ENCODE measurements at regions not wholly inside any gene's neighbourhood (a gene's known extent, or its start where the extent isn't known, plus 50 kb on each side); places are given as distances from the start of the nearest gene placed in this dataset.

GRCh38 chr3:168398371-168399025, 302.8 kb upstream of the GOLIM4 start:
- Histone ChIP-seq H3K79me2 (ENCODE audit: control insufficient read depth, insufficient read depth, low read length) (no peaks in the 10 kb centered on the region), H2BK15ac (replicated peaks; ENCODE audit: low read depth) (no peak overlapping the region)

GRCh38 chr3:168396861-168397260, 301.1 kb upstream of the GOLIM4 start:
- no peak overlapping the region for H3K23ac ChIP-seq (ENCODE audit: low read length)
- H3K79me1 ChIP-seq (ENCODE audit: low read length): no peaks in the 10 kb centered on the region
- H3K4me3 ChIP-seq (ENCODE audit: low read length): no peak overlapping the region
- no peak overlapping the region for H2AK5ac ChIP-seq (ENCODE audit: low read length)
- no peaks in the 10 kb centered on the region for H3K27me3 ChIP-seq (ENCODE audit: insufficient read depth, low read length, poor library complexity)
- H2BK120ac ChIP-seq (ENCODE audit: low read depth, low read length): no peak overlapping the region
- no peak overlapping the region for H3K56ac ChIP-seq (ENCODE audit: low read length)
- no peaks in the 10 kb centered on the region for H3K36me3 ChIP-seq (ENCODE audit: control insufficient read depth, insufficient read depth, low read length)
- H3K27ac ChIP-seq (ENCODE audit: low read depth, low read length): no peak overlapping the region
- no peak overlapping the region for H4K8ac ChIP-seq (ENCODE audit: low read depth, low read length)
- no peak overlapping the region for H4K5ac ChIP-seq (ENCODE audit: low read length)
- H3K4me1 ChIP-seq (ENCODE audit: control insufficient read depth, low read depth, low read length): no peaks in the 10 kb centered on the region
- no peak overlapping the region for H2BK15ac ChIP-seq (replicated peaks; ENCODE audit: low read depth)
- H3K79me2 ChIP-seq (ENCODE audit: control insufficient read depth, insufficient read depth, low read length): no peaks in the 10 kb centered on the region
- H3K4ac ChIP-seq (ENCODE audit: low read depth, low read length): no peak overlapping the region
- H3K18ac ChIP-seq (ENCODE audit: low read length): no peak overlapping the region
- no peak overlapping the region for H3K4me2 ChIP-seq (ENCODE audit: low read length)
- H2BK5ac ChIP-seq (ENCODE audit: low read length): no peak overlapping the region
- no peak overlapping the region for H3K9ac ChIP-seq (ENCODE audit: low read length)
- WGBS (ENCODE audit: extremely low coverage, insufficient coverage, low lambda C conversion rate): no CpG with 5 or more reads among the region's 1 CpG
- DNase-seq: no peak

More at GRCh38 chr3:168398371-168399025, 302.8 kb upstream of the GOLIM4 start:
- Histone ChIP-seq H2AK5ac (ENCODE audit: low read length) (no peak overlapping the region), H3K36me3 (ENCODE audit: control insufficient read depth, insufficient read depth, low read length) (no peaks in the 10 kb centered on the region), H4K5ac (ENCODE audit: low read length) (no peak overlapping the region), H3K4ac (ENCODE audit: low read depth, low read length) (no peak overlapping the region), H3K27me3 (ENCODE audit: insufficient read depth, low read length, poor library complexity) (no peaks in the 10 kb centered on the region), H3K9ac (ENCODE audit: low read length) (no peak overlapping the region), H2BK5ac (ENCODE audit: low read length) (no peak overlapping the region), H3K18ac (ENCODE audit: low read length) (no peak overlapping the region), H4K8ac (ENCODE audit: low read depth, low read length) (no peak overlapping the region), H3K4me2 (ENCODE audit: low read length) (no peak overlapping the region), H3K4me3 (ENCODE audit: low read length) (no peak overlapping the region), H3K27ac (ENCODE audit: low read depth, low read length) (no peak overlapping the region), H3K79me1 (ENCODE audit: low read length) (no peaks in the 10 kb centered on the region), H3K23ac (ENCODE audit: low read length) (no peak overlapping the region), H3K56ac (ENCODE audit: low read length) (no peak overlapping the region), H3K4me1 (ENCODE audit: control insufficient read depth, low read depth, low read length) (no peaks in the 10 kb centered on the region), H2BK120ac (ENCODE audit: low read depth, low read length) (no peak overlapping the region)
- no peak for DNase-seq

GRCh38 chr3:168395551-168395950, 299.8 kb upstream of the GOLIM4 start:
- Histone ChIP-seq H3K9ac (ENCODE audit: low read length) (no peak overlapping the region), H3K18ac (ENCODE audit: low read length) (no peak overlapping the region), H3K79me1 (ENCODE audit: low read length) (no peaks in the 10 kb centered on the region), H3K23ac (ENCODE audit: low read length) (no peak overlapping the region), H3K4me3 (ENCODE audit: low read length) (no peak overlapping the region), H2BK15ac (replicated peaks; ENCODE audit: low read depth) (no peak overlapping the region), H2BK5ac (ENCODE audit: low read length) (no peak overlapping the region), H2BK120ac (ENCODE audit: low read depth, low read length) (no peak overlapping the region), H4K5ac (ENCODE audit: low read length) (no peak overlapping the region), H2AK5ac (ENCODE audit: low read length) (no peak overlapping the region), H3K4ac (ENCODE audit: low read depth, low read length) (no peak overlapping the region), H3K4me2 (ENCODE audit: low read length) (no peak overlapping the region), H3K27ac (ENCODE audit: low read depth, low read length) (no peak overlapping the region), H3K27me3 (ENCODE audit: insufficient read depth, low read length, poor library complexity) (no peaks in the 10 kb centered on the region), H3K36me3 (ENCODE audit: control insufficient read depth, insufficient read depth, low read length) (no peaks in the 10 kb centered on the region), H4K8ac (ENCODE audit: low read depth, low read length) (no peak overlapping the region), H3K79me2 (ENCODE audit: control insufficient read depth, insufficient read depth, low read length) (no peaks in the 10 kb centered on the region), H3K56ac (ENCODE audit: low read length) (no peak overlapping the region), H3K4me1 (ENCODE audit: control insufficient read depth, low read depth, low read length) (no peaks in the 10 kb centered on the region)
- no CpG with 5 or more reads among the region's 2 CpGs for WGBS (ENCODE audit: extremely low coverage, insufficient coverage, low lambda C conversion rate)
- no peak for DNase-seq

GRCh38 chr3:168394439-168394838, 298.7 kb upstream of the GOLIM4 start:
- no peak overlapping the region for H3K23ac ChIP-seq (ENCODE audit: low read length)
- H3K4me1 ChIP-seq (ENCODE audit: control insufficient read depth, low read depth, low read length): no peaks in the 10 kb centered on the region
- H3K9ac ChIP-seq (ENCODE audit: low read length): no peak overlapping the region
- no peak overlapping the region for H3K56ac ChIP-seq (ENCODE audit: low read length)
- no peak overlapping the region for H4K8ac ChIP-seq (ENCODE audit: low read depth, low read length)
- H4K5ac ChIP-seq (ENCODE audit: low read length): no peak overlapping the region
- H3K36me3 ChIP-seq (ENCODE audit: control insufficient read depth, insufficient read depth, low read length): no peaks in the 10 kb centered on the region
- no peak overlapping the region for H2BK5ac ChIP-seq (ENCODE audit: low read length)
- no peak for DNase-seq
- no peak overlapping the region for H3K4me2 ChIP-seq (ENCODE audit: low read length)
- no peak overlapping the region for H2BK15ac ChIP-seq (replicated peaks; ENCODE audit: low read depth)
- H3K79me1 ChIP-seq (ENCODE audit: low read length): no peaks in the 10 kb centered on the region
- no peaks in the 10 kb centered on the region for H3K27me3 ChIP-seq (ENCODE audit: insufficient read depth, low read length, poor library complexity)
- H2AK5ac ChIP-seq (ENCODE audit: low read length): no peak overlapping the region
- H3K4ac ChIP-seq (ENCODE audit: low read depth, low read length): no peak overlapping the region
- no peak overlapping the region for H3K27ac ChIP-seq (ENCODE audit: low read depth, low read length)
- no peak overlapping the region for H3K4me3 ChIP-seq (ENCODE audit: low read length)
- H2BK120ac ChIP-seq (ENCODE audit: low read depth, low read length): no peak overlapping the region
- no CpG with 5 or more reads among the region's 2 CpGs for WGBS (ENCODE audit: extremely low coverage, insufficient coverage, low lambda C conversion rate)
- no peak overlapping the region for H3K18ac ChIP-seq (ENCODE audit: low read length)
- no peaks in the 10 kb centered on the region for H3K79me2 ChIP-seq (ENCODE audit: control insufficient read depth, insufficient read depth, low read length)

GRCh38 chr3:168386301-168386700, 290.6 kb upstream of the GOLIM4 start:
- no peak for DNase-seq
- no peak overlapping the region for H2BK15ac ChIP-seq (replicated peaks; ENCODE audit: low read depth)
- no peak overlapping the region for H3K27ac ChIP-seq (ENCODE audit: low read depth, low read length)
- H2BK5ac ChIP-seq (ENCODE audit: low read length): no peak overlapping the region
- H3K79me1 ChIP-seq (ENCODE audit: low read length): no peaks in the 10 kb centered on the region
- H4K8ac ChIP-seq (ENCODE audit: low read depth, low read length): no peak overlapping the region
- no peaks in the 10 kb centered on the region for H3K27me3 ChIP-seq (ENCODE audit: insufficient read depth, low read length, poor library complexity)
- no peak overlapping the region for H3K4me3 ChIP-seq (ENCODE audit: low read length)
- H2AK5ac ChIP-seq (ENCODE audit: low read length): no peak overlapping the region
- H3K9ac ChIP-seq (ENCODE audit: low read length): no peak overlapping the region
- no peak overlapping the region for H3K23ac ChIP-seq (ENCODE audit: low read length)
- H3K4me2 ChIP-seq (ENCODE audit: low read length): no peak overlapping the region
- H3K56ac ChIP-seq (ENCODE audit: low read length): no peak overlapping the region
- H3K36me3 ChIP-seq (ENCODE audit: control insufficient read depth, insufficient read depth, low read length): no peaks in the 10 kb centered on the region
- no peak overlapping the region for H3K4ac ChIP-seq (ENCODE audit: low read depth, low read length)
- H3K18ac ChIP-seq (ENCODE audit: low read length): no peak overlapping the region
- H4K5ac ChIP-seq (ENCODE audit: low read length): no peak overlapping the region
- H3K79me2 ChIP-seq (ENCODE audit: control insufficient read depth, insufficient read depth, low read length): no peaks in the 10 kb centered on the region
- no peak overlapping the region for H2BK120ac ChIP-seq (ENCODE audit: low read depth, low read length)
- H3K4me1 ChIP-seq (ENCODE audit: control insufficient read depth, low read depth, low read length): peaks cover 4% of the 10 kb centered on the region

GRCh38 chr3:168384990-168385389, 289.3 kb upstream of the GOLIM4 start:
- DNase-seq: no peak
- Histone ChIP-seq H3K56ac (ENCODE audit: low read length) (no peak overlapping the region), H2BK5ac (ENCODE audit: low read length) (no peak overlapping the region), H3K79me1 (ENCODE audit: low read length) (no peaks in the 10 kb centered on the region), H4K8ac (ENCODE audit: low read depth, low read length) (no peak overlapping the region), H2AK5ac (ENCODE audit: low read length) (no peak overlapping the region), H2BK120ac (ENCODE audit: low read depth, low read length) (no peak overlapping the region), H3K36me3 (ENCODE audit: control insufficient read depth, insufficient read depth, low read length) (no peaks in the 10 kb centered on the region), H3K27me3 (ENCODE audit: insufficient read depth, low read length, poor library complexity) (no peaks in the 10 kb centered on the region), H3K4me1 (ENCODE audit: control insufficient read depth, low read depth, low read length) (peaks cover 4% of the 10 kb centered on the region), H3K4me3 (ENCODE audit: low read length) (no peak overlapping the region), H3K4ac (ENCODE audit: low read depth, low read length) (no peak overlapping the region), H3K18ac (ENCODE audit: low read length) (no peak overlapping the region), H2BK15ac (replicated peaks; ENCODE audit: low read depth) (no peak overlapping the region), H3K9ac (ENCODE audit: low read length) (no peak overlapping the region), H4K5ac (ENCODE audit: low read length) (no peak overlapping the region), H3K27ac (ENCODE audit: low read depth, low read length) (no peak overlapping the region), H3K23ac (ENCODE audit: low read length) (no peak overlapping the region), H3K79me2 (ENCODE audit: control insufficient read depth, insufficient read depth, low read length) (no peaks in the 10 kb centered on the region), H3K4me2 (ENCODE audit: low read length) (no peak overlapping the region)
- no CpG with 5 or more reads among the region's 7 CpGs for WGBS (ENCODE audit: extremely low coverage, insufficient coverage, low lambda C conversion rate)

Data from mesendoderm (in vitro differentiated cells).